K562 (cell line): ENCODE measurements at regions not wholly inside any gene's neighbourhood (a gene's known extent, or its start where the extent isn't known, plus 50 kb on each side); places are given as distances from the start of the nearest gene placed in this dataset.

ENCODE experiments used
- ATAC-seq: fragments of 200-7000 bp; cut with Tn5 transposase; 3 replicates; pipeline ENCODE4 v1.9.1; 2020; ENCODE audit warnings: moderate library complexity
- BruUV-seq: library from RNA; stranded (reverse); fragments of 400-500 nt; replicated peaks from 2 replicates; lab custom pipeline; 2021; lab: Mats Ljungman, UMichigan
- CTCF ChIA-PET: fragments of 300-600 bp; formaldehyde crosslinking; extraction: SDS; loops from one replicate; lab custom pipeline; 2021; ENCODE audit warnings: low intra/inter-chr PET ratio; lab: Yijun Ruan, JAX
- POLR2A ChIA-PET: fragments of 300-600, 350-650 bp; sonication (Branson Sonifier 250); formaldehyde crosslinking; extraction: SDS; loops from one replicate; lab custom pipeline; 2021; ENCODE audit warnings: antibody characterized with exemption, inconsistent platforms; lab: Yijun Ruan, JAX
- DNase-seq, 4 experiments: peaks; one replicate each; pipeline versions ENCODE4 v3.0.0 to v3.0.0-alpha.2; 2011 to 2018; ENCODE audit warnings: low spot score in 3 of 4, mixed read lengths in 3 of 4; ENCODE audit errors: extremely low read depth in 1 of 4
- FAIRE-seq: peaks from 2 replicates; lab custom pipeline; 2011; peaks lifted over from hg19 to GRCh38; lab: Jason Lieb, UNC
- H2AFZ ChIP-seq: 2 replicates; pipeline ENCODE4 v1.6.0; 2011; ENCODE audit warnings: low read depth, low read length, control low read depth, inconsistent platforms
- H3K27ac ChIP-seq: fragments of 200-600 bp; 3 replicates; pipeline ENCODE4 v1.8.0; 2011; ENCODE audit warnings: low read depth, mild to moderate bottlenecking, control low read depth, inconsistent platforms, low read length, moderate library complexity, mixed read lengths; ENCODE audit errors: extremely low read depth
- H3K27me3 ChIP-seq, 2 experiments: fragments of 300-600 bp in 1 of 2; 2 replicates in 1 of 2; 3 replicates in 1 of 2; pipeline versions ENCODE4 v1.6.0 to v1.8.0; 2011; ENCODE audit warnings: inconsistent platforms in 2 of 2, low read length in 2 of 2, mild to moderate bottlenecking in 1 of 2, mixed read lengths in 1 of 2, moderate library complexity in 1 of 2; ENCODE audit not compliant: control insufficient read depth in 2 of 2, insufficient read depth in 2 of 2
- H3K36me3 ChIP-seq: fragments of 300-600 bp; 3 replicates; pipeline ENCODE4 v1.8.0; 2011; ENCODE audit warnings: mild to moderate bottlenecking, low read length, inconsistent platforms; ENCODE audit not compliant: control insufficient read depth, insufficient read depth
- H3K4me1 ChIP-seq, 2 experiments: fragments of 200-600 bp in 1 of 2; replicated peaks in 1 of 2; 2 replicates in 1 of 2; 3 replicates in 1 of 2; pipeline versions ENCODE4 v1.5.1 to v1.8.0; 2011; ENCODE audit warnings: inconsistent platforms in 2 of 2, low read length in 2 of 2, mild to moderate bottlenecking in 1 of 2, mixed read lengths in 1 of 2, moderate library complexity in 1 of 2; ENCODE audit not compliant: control insufficient read depth in 2 of 2, insufficient read depth in 2 of 2
- H3K4me2 ChIP-seq: 2 replicates; pipeline ENCODE4 v1.6.1; 2011; ENCODE audit warnings: low read length, control low read depth, inconsistent platforms, mixed read lengths; ENCODE audit not compliant: insufficient read depth
- H3K4me3 ChIP-seq: fragments of 200-600 bp; sonication (generic), shearing (Covaris generic); 2 replicates; pipeline ENCODE4 v1.5.1; 2016; ENCODE audit warnings: control low read depth, inconsistent platforms
- H3K79me2 ChIP-seq: fragments of 200-600 bp; 3 replicates; pipeline ENCODE4 v1.8.0; 2011; ENCODE audit warnings: low read length, inconsistent platforms; ENCODE audit not compliant: control insufficient read depth, insufficient read depth
- H3K9ac ChIP-seq, 2 experiments: 2 replicates each; pipeline versions ENCODE4 v1.6.0 to v1.6.1; 2011; ENCODE audit warnings: low read depth in 2 of 2, low read length in 2 of 2, control low read depth in 1 of 2, inconsistent platforms in 1 of 2, mild to moderate bottlenecking in 1 of 2, mixed read lengths in 1 of 2; ENCODE audit not compliant: insufficient read depth in 1 of 2
- H3K9me1 ChIP-seq: one replicate; pipeline ENCODE4 v1.6.0; 2011; ENCODE audit warnings: inconsistent platforms, mild to moderate bottlenecking, low read length, moderate library complexity; ENCODE audit not compliant: control insufficient read depth, insufficient read depth
- H3K9me3 ChIP-seq: replicated peaks from 2 replicates; pipeline ENCODE4 v1.5.1; 2011; ENCODE audit warnings: low read depth, low read length, inconsistent platforms; ENCODE audit not compliant: control insufficient read depth, insufficient read depth
- H4K20me1 ChIP-seq: replicated peaks from 2 replicates; pipeline ENCODE4 v1.6.1; 2011; ENCODE audit warnings: low read length, inconsistent platforms, mixed read lengths; ENCODE audit not compliant: control insufficient read depth, insufficient read depth
- C11orf30 ChIP-seq: fragments of 450-650 bp; IDR thresholded peaks from 2 replicates; pipeline ENCODE4 v1.6.1; 2016; ENCODE audit warnings: low read depth, mild to moderate bottlenecking
- CTCF ChIP-seq, 3 experiments: IDR thresholded peaks in 2 of 3; conservative IDR thresholded peaks in 1 of 3; 2 replicates each; pipeline ENCODE4 v1.5.1; 2011 to 2012; ENCODE audit warnings: low read length in 3 of 3, mild to moderate bottlenecking in 3 of 3, control low read depth in 2 of 3, improper control_type of control experiment in 1 of 3, inconsistent platforms in 1 of 3, low read depth in 1 of 3, mixed read lengths in 1 of 3, moderate library complexity in 1 of 3; ENCODE audit not compliant: insufficient read depth in 2 of 3
- DEAF1 ChIP-seq: fragments of 450-650 bp; formaldehyde crosslinking; IDR thresholded peaks from 2 replicates; pipeline ENCODE4 v1.4.0; 2020; ENCODE audit warnings: mild to moderate bottlenecking, moderate library complexity
- MAFF ChIP-seq: IDR thresholded peaks from 2 replicates; pipeline ENCODE4 v1.6.1; 2012; ENCODE audit warnings: low read length, improper control_type of control experiment
- MAFG ChIP-seq: fragments of 450-650 bp; conservative IDR thresholded peaks from 2 replicates; pipeline ENCODE4 v1.6.1; 2016; ENCODE audit warnings: missing genetic modification characterization, missing compliant biosample characterization
- MEF2D ChIP-seq: conservative IDR thresholded peaks from 2 replicates; pipeline ENCODE4 v1.6.1; 2016; ENCODE audit warnings: low read depth, missing genetic modification characterization, missing compliant biosample characterization
- NFE2 ChIP-seq: IDR thresholded peaks from 2 replicates; pipeline ENCODE4 v1.6.1; 2014; ENCODE audit warnings: antibody characterized with exemption, low read depth
- PHF20 ChIP-seq: fragments of 450-650 bp; IDR thresholded peaks from 2 replicates; pipeline ENCODE4 v1.6.1; 2018; ENCODE audit not compliant: partially characterized antibody
- SMC3 ChIP-seq: conservative IDR thresholded peaks from 2 replicates; pipeline ENCODE4 v1.6.1; 2011; ENCODE audit warnings: low read depth, low read length, improper control_type of control experiment; ENCODE audit not compliant: insufficient read depth
- ZNF316 ChIP-seq: fragments of 450-650 bp; IDR thresholded peaks from 2 replicates; pipeline ENCODE4 v1.6.1; 2016
- ZNF766 ChIP-seq: fragments of 200-800 bp; sonication (Bioruptor generic); conservative IDR thresholded peaks from 2 replicates; pipeline ENCODE4 v1.6.1; 2016; ENCODE audit warnings: missing genetic modification characterization, missing compliant biosample characterization
- in situ Hi-C: fragments of 300-500 bp; cut with MboI; formaldehyde crosslinking; loops from 4 replicates; pipeline ENCODE4 v1.15.0; 2018; ENCODE audit warnings: inconsistent platforms, mixed read lengths
- intact Hi-C: fragments of 100-400 bp; cut with micrococcal nuclease; formaldehyde crosslinking; loops from 2 replicates; pipeline ENCODE4 v1.14.2; 2022

- TF ChIP-seq CTCF (IDR thresholded peaks at IDR 0.05 in 2 of 3, conservative IDR thresholded peaks at IDR 0.05 in 1 of 3; ENCODE audit: insufficient read depth in 2 of 3, low read depth in 1 of 3, low read length in 3 of 3) (peak; percentile 70 to 76 (median 76)), SMC3 (peak; percentile 64), DEAF1 (CRISPR knock-in tag) (peak; percentile 71), NFE2 (0 out of 2 replicates have a peak, but pooled peaks have one; percentile 26)
Observed at GRCh38 chr5:174317256-174317894, 271.9 kb downstream of the NSG2 start (continued).

- ChIA-PET CTCF (no interaction called here), POLR2A (no interaction called here)
- Histone ChIP-seq H4K20me1 (no peaks in the 10 kb centered on the region), H2AFZ (no peak overlapping the region), H3K4me1 (no peaks in the 10 kb centered on the region), H3K9ac (no peak overlapping the region), H3K27me3 (peaks cover 3 to 32% of the 10 kb centered on the region in 2 experiments; a peak in 3 of 5 replicates), H3K36me3 (no peaks in the 10 kb centered on the region), H3K9me1 (no peaks in the 10 kb centered on the region), H3K4me2 (no peak overlapping the region), H3K79me2 (no peaks in the 10 kb centered on the region), H3K27ac (no peak overlapping the region), H3K9me3 (no peaks in the 10 kb centered on the region), H3K4me3 (no peak overlapping the region)
- in situ Hi-C loops (loop anchor here (10.0 to 25.0 kb wide), 3 partner anchors 274 to 1606 kb away; partner anchors contain the start of genes BOD1 and NSG2), intact Hi-C loops (loop anchor here (5.0 kb wide), 1 partner anchor 701 kb away; the partner anchor contains the start of gene BOD1)
- FAIRE-seq (no peak), ATAC-seq (no peak), DNase-seq (no peak)
- peak; percentile 60; the same call in 1 of the 2 replicates for TF ChIP-seq MAFF
- TF ChIP-seq MEF2D (tag), result no peak
- TF ChIP-seq ZNF316, result peak; percentile 61
- TF ChIP-seq MAFG (tag), result peak; percentile 60
- TF ChIP-seq PHF20, result no peak
- TF ChIP-seq ZNF766 (CRISPR knock-in tag), result no peak
- TF ChIP-seq C11orf30, result peak; percentile 60; the same call in 1 of the 2 replicates
- BruUV-seq, result no TSS peak
Observed at GRCh38 chr5:174318578-174318977, 273.1 kb downstream of the NSG2 start.
